Islet of Langerhans (tissue), 1 donor: ENCODE measurements at regions not wholly inside any gene's neighbourhood (a gene's known extent, or its start where the extent isn't known, plus 50 kb on each side); places are given as distances from the start of the nearest gene placed in this dataset.
"Not testable (repeated sequence)": the region's sequence is repeated elsewhere in the genome, so short reads cannot be mapped to it uniquely, and the experiment has no call there.

Experiments used
- FAIRE-seq: peaks from one replicate; lab custom pipeline; 2011; peaks lifted over from hg19 to GRCh38; lab: Jason Lieb, UNC

DNA sequence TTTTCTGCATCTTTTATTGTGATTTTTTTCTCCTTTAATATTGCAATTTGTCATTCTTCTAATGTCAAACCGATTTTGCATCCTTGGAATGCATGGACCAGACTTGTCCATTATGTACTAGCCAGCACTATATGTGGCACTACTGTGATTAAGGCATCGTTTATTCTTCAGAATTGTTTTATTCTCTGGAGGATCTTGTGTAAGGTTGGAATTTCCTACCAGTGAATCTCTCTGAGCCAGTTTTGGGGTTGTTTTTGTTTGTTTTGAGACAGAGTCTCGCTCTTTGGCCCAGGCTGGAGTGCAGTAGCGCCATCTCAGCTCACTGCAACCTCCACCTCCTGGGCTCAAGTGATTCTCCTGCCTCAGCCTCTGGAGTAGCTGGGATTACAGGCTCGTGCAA, 58.5 kb downstream of the IGLL5 start:
- FAIRE-seq, result no peak

DNA sequence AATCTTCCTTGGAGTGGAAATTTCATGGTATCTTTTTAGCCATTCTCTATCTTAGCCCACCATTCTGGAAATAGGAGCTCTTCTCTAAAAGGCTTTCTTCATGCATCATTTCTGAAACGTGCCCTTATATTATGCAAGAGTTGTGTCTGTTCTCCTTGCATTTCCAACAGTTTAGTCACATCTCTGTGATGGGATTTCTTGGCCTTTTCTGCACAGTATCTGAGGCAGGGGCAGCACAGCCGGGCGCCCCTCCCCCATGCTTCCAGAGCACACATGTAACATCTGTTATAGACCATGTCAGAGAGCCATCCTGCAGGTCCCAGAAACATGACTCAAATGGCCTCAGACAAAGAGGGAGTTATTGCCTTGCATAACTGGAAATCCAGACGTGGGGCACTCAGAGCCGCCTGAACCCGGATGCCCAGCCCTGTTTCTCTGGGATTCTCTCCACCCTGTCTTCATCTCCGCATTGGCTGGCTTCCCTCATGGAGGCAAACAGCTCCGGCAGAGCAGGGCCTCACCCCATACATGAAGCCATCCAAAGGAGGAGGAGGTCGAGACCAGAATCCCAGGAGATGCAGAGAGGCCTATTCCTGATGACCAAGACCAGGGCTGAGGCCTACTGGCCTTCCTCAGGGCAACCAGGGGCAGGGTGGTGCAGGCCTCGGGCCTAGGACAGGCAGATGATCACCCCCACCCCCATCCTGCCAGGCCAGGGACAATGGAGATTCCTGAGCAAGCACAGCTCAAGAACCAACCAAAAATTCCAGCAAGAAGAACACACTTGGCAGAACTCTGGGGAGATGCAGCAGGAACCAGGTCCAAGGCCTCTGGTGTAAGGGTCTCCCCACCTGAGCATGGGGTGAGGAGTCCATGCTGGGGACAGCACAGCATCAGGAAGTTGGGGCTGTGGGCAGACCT, 61.3 kb downstream of the IGLL5 start:
- no peak for FAIRE-seq

DNA sequence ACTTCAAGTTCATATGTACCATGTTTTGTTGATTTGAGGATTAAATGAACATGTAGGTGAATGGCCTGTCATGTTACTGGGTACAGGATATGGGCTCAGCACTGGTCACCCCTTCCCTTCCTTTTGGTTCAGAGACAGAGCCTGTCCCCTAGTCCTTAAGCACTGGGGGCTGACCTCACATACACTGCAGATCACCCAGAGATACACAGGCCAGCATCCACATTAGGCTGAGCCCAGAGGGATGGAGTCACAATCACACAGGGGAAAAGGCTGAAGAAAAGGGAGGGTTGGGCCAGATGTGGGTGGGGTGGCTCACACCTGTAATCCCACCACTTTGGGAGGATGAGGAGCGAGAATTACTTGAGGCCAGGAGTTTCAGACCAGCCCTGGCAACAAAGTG, 62.3 kb downstream of the IGLL5 start:
- FAIRE-seq, result no peak

DNA sequence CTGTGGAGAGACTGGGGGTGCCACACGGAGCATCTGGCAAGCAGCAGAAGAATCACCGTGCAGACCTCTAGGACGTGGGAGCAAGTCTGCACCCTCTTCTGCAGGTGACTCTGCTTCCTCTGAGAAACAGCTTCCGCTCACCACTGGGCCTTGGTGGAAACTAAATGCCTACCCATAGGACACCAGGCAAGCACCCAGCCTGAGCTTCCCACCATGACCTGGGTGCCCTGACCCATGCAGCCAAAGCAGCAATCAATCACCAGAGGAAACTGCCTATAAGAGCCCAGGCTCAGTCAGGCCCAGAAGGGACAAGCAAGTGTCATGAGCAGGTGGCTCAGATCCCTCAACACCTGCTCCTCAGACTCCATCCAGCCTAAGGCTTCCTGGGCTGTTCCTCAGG, 63.4 kb downstream of the IGLL5 start:
- FAIRE-seq, result no peak

DNA sequence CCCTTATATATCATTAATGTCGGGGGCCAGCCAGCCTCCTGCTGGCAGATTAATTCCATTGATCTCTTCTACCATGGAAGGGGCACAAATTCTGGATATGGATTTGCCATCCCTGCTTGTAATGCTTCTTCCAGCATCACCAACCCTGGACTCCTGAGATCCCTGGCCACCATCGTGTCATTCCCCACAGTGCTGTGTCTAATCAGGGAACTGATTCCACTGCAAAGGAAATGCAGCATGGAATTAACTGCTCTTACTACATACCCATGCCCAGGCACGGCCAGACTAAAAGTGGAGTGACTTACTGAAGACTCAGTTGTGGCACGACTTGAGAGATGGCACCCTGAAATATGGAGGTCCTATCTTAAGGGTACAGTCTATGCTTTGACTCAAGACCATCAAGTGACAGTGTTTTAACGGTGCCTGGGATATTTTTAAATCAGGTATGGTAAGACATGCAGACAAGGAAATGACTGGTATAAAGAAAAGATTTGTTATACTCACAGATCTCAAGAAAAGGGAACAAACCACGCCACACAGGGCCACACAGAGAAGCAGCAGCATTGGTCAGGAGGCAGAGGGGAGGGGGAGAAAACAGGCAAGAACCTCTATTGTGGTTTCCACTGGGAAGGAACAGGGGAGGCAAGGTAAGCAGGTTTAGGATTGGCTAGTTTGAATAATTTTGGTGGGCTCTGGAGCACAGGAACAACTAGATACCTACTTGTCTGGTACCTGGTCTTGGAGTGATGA, 65.1 kb downstream of the IGLL5 start:
- no peak for FAIRE-seq

DNA sequence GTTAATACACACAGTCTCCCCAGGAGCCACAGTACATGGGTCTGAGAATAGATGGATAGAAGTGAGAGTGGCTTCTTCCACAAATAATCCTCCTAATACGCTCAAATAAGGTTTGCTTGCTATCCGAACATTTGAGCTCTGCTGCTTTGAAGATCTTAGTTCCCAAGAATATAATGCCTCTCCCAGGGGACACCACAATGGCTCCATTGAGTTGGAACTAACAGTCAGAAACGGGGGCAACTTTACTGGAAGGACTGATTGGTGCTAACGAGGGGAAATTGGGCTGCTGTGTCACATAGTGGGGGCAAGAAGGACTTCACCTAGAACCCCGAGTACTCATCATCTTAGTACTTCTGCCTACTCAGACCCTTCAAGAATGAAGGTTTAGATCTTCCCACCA, 66.2 kb downstream of the IGLL5 start:
- no peak for FAIRE-seq

DNA sequence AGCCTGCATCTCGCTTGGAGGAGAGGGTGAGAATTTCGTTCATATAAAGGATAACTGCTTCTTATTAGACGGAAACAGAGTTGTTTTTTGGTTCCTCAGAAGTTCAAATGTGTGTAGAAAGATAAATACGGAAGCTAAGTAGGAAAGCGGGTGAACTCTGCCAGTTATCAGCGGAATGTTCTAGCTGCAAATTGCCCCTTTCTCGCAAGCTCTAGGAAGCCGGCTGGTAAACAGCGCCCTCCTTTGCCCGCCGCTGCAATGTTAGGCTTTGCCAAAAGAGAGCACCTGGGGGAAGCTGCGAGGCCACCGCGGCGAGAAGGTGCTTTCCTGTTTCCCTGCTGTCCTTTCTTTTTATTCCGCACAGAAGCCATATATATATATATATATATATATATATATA, 67.0 kb downstream of the IGLL5 start:
- FAIRE-seq, result no peak

DNA sequence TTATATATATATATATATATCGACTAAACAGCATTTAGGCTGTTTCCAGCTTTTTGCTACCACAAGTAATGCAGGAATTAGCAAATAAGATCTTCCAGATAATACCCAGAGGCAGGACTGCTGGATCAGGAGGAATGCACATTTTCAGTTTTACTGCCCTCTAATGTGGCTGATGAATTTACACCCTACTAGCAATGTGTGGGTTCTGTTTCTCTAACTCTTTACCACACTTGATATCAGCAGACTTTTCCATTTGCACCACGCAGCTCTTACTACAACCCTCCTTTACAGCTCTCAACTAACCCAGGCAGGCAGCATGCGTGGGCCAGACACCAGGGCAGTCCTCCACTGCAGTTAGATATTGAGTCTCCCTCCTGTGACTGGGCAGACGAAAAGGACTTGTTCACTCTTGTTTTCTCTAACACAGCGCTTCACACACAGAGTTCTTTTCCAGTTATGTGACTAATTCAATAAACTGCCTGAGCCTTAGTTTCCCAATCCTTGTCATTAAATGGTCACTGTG, 67.7 kb downstream of the IGLL5 start:
- no peak for FAIRE-seq

DNA sequence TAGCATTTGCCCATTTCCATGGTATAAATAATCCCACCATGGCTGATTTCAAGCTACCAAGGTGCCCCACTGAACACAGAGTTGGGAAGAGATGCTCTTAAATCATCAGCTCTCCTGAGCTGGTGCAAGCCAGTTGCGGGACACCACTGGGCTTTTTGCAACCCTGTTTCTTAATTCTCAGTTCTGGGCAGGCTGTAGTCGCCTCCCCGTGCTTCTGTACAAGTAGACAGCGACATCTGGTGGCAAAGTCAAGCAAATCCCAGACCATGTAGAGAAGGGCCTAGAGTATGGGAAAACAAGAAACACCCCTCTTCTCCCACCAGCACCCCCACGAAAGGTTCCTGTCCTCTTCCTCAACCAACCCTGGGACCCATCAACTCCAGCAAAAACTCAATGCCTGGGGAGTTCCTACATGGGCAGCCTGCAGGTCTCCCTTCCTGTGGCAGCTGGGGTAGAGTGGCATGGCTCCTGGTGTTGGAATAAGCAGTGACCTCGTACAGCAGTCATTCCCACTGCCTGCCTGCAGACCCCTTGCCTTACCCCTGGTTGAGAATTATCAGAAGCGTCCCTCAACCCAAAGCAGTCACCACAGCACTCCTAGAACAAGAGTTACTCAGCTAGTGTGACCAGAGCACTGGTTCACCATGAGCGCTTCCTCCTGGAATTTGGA, 68.4 kb downstream of the IGLL5 start:
- no peak for FAIRE-seq

DNA sequence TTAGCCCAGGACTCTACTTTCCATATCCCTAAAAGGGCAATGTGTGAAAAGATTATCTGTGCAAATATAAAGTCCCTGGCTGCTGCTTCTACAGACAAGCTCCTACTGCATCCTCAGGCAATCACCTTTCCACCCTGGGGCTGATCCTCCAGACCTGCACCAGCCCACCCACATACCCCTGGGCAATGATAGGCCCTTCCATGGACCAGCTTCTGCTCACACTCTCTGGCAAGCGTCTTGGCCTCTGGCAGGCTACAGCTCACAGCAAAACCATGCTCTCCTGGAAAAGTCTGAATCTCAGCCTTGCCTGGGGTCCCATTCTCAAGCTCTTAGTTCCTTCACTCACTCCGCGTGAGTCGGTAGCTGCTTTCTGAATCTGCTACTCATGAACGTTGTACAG, 69.5 kb downstream of the IGLL5 start:
- FAIRE-seq, result no peak

DNA sequence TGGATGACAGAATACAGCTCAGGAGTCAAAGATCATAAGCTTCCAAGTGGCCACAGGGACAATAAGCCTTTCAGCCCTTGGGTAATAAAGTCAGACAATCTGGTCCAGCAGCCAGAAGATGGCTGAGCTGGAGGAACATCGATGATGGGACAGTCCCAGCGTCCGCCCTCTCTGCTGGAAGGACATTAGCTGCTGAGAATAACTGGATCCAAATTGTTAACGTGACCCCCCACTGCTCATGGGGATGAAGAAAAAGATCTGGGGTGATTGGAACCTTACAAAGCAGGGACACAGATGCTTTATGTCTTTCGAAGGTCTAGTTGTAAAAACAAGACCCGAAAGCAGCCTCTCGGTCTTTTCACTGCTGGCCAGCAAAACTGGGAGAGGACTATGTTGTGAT, 71.0 kb downstream of the IGLL5 start:
- no peak for FAIRE-seq

DNA sequence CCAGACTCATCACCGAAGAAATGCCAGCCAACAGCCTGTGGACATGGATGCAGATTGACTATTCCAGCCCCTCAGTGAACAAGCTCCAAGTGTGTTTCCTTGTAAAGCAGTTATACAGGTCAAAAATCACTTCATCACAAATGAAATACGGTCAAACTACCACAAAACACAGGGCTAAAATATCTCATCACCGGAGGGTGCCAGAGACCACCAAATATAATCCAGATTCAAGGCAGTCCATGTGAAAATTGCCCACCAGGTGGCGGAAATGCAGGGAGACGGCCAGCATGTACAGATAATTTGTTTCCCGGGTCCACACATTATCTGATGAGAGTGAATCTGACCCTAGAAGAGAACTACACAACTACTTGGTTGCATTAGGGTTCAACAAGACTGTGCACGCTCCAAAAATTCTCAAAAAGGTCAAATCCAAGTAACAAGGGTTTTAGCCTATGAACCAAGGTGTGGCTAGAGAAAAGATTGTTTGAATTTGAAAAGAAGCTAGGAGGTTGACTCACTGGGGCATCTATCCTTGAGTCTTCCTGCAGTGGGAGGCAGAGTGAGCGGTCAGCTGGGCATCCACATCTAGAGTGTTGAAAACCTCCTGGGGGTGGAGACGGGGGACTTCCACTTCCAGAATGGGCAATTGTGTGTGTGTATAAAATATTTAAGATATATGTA, 71.7 kb downstream of the IGLL5 start:
- FAIRE-seq, result peak; percentile 99

DNA sequence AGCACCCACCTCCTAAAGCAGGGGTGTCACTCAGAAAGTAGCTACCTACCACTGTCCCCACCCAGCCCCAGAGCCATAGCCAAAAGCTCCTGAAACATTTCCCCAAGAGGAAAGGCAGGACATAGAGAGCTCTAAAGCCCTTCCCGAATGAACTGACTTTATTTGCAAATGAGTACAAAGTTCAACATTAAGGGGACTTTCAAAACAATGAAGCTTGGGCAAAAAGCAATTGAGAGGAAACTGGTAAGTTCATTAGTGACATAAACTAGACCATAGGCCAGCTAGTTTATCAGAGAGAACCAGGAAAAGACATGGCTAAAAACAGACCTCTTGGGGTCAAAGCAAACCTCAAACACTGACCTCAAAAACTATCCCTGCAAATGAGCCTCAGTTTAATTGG, 72.7 kb downstream of the IGLL5 start:
- no peak for FAIRE-seq

DNA sequence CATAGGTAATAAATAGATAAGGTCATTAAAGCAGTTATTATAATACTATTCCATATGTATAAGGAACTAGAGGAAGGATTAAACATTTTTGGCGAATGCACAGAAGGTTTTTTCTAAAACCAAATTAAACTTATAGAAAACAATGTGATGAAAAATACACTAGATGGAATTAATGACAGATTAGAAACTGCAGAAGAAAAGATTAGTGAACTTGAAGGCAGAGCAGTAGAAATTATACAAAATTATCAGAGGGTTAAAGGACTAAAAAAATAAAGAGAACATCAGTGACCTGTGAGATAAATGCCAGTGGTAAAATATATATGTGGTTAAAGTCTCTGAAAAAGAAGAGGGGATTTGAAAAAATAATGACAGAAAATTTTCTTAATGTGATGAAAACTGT, 74.0 kb downstream of the IGLL5 start:
- no peak for FAIRE-seq

DNA sequence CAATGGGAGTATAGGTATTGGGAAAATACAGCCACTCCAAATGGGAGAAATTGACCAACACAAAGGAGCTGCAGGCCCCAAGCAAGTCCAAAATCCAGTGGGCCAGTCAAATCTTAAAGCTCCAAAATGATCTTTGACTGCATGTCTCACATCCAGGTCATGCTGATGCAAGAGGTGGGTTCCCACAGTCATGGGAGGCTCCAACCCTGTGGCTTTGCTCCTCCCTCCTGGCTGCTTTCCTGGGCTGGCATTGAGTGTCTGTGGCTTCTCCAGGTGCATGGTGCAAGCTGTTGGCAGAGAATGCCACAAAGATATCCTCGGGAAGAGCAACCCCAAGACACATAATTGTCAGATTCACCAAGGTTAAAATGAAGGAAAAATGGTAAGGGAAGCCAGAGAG, 80.8 kb downstream of the IGLL5 start:
- FAIRE-seq, result no peak

DNA sequence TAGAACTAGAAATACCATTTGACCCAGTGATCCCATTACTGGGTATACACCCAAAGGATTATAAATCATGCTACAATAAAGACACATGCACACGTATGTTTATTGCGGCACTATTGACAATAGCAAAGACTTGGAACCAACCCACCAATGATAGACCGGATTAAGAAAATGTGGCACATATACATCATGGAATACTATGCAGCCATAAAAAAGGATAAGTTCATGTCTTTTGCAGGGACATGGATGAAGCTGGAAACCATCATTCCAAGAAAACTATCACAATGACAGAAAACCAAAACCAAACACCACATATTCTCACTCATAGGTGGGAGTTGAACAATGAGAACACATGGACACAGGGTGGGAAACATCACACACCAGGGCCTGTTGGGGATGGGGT, 85.0 kb downstream of the IGLL5 start:
- not testable (repeated sequence) for FAIRE-seq

DNA sequence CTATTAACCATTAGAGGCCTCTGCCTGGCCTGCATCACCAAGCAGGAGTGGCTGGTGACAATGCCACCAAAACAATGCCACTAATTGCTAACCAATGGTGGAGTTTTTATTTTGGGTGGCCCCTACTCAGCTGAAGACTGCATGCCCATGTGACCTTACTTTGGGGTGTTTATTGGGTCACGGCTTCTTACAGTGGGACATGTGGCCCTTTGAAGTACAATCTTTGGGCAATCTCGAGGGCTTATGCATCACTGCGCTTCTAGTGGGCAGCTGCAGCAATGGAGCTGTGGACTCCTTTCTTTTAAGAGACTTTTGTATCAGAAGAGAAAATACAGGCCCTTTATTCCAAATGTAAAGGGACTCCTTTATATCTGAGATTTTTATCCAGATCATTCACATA, 85.7 kb downstream of the IGLL5 start:
- no peak for FAIRE-seq

DNA sequence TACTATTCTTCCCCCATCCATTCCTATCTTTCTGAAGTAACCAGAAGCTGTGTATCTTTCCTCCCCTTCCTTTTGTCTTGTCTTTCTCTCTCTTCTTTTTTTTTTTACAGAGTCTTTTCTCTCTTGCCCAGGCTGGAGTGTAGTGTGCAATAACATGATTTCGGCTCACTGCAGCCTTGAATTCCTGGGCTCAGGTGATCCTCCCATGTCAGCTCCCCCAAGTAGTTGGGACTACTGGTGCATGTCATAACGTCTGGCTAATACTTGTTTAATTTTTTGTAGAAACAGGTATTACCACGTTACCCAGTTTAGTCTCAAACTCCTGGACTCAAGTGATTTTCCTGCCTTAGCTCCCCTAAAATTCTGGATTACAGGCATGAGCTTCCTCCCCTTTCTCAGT, 86.5 kb downstream of the IGLL5 start:
- no peak for FAIRE-seq

DNA sequence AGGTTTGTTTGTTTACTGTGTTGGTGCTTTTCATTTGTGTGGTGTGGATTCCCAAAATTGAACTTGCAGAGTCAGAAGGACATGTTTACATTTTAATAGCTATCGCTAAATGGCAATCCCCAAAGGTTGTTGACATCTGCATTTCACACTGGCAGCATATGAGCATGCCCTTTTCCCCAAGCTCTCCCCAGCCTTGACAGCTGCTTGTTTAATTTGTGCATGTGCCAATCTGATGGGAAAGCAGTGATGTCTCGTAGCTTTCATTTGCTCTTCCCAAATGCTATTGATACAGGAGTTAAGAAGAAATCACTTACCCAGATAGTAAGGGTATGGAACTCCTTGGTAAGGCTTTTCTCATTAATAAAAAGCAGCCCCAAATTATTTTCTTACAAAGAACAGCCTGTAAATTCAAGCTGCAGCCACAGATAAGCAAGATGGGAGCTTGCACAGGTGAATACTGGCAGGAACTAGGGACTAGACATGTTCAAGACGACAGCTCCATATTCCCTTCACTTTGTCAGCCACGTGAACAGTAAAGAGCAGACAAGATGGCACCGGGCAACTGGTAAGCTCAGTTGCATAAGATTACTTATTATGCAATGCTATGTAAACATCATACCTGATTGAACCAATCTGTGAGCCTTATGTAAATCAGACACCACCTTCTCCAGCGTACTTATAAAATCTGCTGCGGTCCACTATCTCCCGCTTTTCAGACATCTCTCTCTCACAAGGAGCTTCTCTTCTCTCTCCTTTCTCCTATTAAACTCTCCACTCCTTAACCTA, 87.4 kb downstream of the IGLL5 start:
- FAIRE-seq, result no peak

DNA sequence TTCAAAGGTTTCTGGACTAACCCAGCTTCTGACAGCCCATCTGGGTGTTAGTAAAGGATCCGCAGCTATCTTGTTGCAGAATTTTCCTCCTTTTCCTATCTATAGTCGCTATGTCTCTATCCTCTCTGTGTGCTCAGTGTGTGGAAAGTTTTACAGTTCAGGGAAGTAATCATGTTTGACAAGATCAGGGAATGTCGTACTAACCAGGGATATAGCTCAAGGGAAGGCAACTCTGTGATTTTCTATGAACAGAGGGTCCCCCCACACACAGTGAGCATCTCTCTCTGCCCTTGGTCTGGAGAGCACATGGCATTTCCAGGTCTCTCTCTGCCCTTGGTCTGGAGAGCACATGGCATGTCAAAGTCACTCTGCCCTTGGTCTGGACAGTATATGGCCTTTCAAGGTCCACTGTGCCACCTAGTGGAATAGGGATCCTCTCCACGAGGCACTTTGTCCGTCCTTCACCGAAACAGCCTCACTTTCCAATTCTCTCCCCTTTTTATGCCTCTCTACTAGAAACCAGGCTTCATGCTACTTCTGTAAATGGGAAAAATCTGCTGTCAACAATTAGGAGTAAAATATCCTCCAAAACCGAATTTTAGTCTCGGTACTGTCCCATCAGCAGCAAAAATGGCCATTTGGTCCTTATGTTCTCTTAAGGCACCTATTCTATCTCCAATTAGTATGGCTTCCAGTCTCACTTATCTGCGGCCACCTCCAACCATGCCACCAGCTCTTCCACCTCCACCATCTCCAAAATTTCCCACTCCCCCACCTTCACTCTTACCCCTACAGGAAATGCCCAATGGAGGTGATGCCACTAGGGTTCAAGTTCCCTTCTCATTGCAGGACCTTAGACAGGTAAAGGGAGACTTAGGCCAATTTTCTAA, 88.7 kb downstream of the IGLL5 start:
- FAIRE-seq, result no peak
